Amniotic epithelial cell (primary cell): ENCODE measurements at regions not wholly inside any gene's neighbourhood (a gene's known extent, or its start where the extent isn't known, plus 50 kb on each side); places are given as distances from the start of the nearest gene placed in this dataset.
A peak's percentile ranks its signal among the peaks of the same experiment; 100 is the strongest.

Experiments used
- DNase-seq: peaks from one replicate; pipeline ENCODE4 v3.0.0-alpha.2; 2010; ENCODE audit warnings: low read depth

DNA sequence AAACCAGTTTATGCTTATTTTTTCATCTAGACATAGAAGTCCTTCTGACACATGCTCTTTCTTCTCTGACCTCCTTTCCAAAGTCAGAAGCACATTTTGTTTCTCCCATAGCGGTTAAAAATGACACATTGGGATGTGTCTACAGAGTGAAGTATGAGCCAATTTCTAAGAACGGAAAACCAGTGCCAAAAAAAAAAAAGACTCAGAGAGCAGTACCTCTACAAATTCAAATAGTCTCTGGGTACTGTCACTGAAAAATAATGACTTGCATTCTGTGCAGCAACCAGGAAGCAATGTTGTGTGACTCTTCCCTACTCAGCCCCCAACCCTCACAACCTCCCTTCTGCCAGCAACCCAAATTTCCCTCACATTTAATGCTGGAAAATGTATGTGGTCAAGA, 145.5 kb upstream of the PMFBP1 start:
- DNase-seq = peak; percentile 60

DNA sequence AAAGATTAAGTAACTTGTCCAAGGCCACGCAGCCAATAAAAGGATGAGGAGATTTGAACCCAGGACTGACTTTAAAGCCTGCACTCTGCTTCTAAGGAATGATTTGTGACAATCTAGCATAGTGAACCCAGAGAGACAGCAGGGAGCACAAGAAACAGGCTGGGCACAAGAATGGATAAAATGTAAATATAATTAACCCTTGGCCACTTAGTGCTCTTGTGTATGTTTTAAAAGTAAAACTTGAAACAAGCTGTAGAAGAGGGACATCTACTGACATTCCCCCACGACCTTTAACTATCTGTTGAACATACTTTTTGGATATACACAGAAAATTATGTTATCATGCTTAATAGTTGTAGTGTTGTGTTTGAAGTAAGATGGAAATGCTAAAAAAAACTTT, 141.9 kb upstream of the PMFBP1 start:
- DNase-seq = no peak

DNA sequence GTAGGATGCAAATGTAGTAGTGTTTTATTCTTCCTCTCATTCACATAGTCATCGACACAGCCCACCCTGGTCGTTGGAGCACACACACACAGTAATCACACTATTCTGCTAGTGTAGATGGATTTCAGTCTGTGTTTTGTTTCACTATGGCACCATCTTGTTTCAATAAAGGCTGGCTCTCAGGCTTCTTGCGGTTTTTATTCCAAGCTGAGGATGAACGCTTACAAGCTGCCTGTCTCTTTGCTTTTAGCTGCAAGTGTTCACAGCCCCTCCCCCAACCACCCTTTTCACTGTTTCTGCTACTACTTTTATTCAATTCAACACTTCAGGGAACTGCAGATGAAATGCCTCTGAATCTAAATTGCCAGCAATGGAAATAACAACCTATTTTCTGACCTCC, 140.9 kb upstream of the PMFBP1 start:
- DNase-seq = peak; percentile 12

DNA sequence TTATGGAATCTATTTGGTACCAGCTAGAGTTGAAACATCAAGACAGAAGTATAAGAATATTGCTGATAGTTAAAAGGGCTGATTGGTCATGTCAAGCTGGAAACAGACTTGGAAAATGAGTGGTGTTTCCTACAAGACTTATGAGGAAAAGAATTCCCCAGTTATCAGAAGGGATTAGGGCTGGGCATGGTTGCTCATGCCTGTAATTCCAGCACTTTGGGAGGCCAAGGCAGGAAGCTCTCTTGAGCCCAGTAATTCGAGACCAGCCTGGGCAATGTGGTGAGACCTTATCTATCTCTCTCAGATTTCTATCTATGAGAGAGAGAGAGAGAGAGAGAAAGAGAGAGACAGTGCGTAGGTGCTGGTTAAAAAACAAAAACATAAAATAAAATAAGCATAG, 139.5 kb upstream of the PMFBP1 start:
- DNase-seq = peak; percentile 95

DNA sequence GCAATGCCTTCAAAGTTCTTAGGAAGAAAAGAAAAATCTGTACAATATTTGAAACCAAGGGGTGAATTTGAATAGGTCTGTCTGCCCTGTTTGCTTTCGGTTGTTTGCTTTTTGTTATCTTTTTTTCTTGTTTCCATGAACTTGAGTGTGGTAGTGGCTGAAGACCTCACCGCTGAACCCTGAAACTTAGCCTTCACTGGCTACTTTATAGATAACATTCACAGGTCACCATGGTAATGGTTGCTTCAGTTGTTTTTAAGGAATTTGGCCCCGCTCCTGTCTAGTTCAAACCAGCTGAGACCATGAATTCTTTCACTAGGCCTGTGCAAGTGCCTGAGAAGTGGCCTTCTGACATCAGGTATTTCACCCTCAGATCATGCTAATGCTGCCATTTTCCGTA, 137.0 kb upstream of the PMFBP1 start:
- DNase-seq = no peak

DNA sequence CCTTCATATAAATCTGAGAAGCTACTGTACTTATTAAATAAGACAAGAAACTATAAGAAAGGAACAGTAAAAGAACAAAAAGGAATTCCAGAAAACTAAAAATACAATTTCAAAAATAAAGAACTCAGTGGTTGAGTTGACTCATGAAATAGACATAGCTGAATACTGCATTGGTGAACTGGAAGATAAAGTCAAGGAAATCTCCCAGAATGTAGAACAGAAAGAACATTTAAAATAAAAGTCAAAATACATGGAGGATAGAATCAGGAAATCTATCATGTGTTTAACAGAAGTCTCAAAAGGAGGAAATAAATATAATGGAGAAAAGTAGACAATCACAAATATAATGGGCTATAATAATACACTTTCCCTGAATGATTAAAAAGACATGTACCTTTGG, 136.4 kb upstream of the PMFBP1 start:
- DNase-seq = no peak

DNA sequence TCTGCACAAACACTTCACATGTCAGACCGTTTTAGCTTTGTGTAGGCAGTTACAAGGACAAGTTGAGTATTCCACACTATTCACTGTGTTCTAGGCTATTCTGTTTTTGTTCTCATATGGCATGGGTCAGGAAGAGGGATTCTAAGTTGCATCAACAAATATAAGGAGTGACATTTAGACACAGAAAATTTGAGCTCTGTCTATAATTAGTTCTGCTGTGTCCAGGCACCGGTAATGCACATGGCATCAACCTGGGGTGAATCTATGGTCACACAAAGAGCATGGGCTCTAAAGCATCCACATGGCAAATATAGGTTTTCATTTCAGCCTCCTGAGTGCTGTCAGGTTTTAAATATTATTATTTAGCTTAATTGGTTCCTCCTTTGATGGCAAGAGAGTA, 130.4 kb upstream of the PMFBP1 start:
- no peak for DNase-seq

DNA sequence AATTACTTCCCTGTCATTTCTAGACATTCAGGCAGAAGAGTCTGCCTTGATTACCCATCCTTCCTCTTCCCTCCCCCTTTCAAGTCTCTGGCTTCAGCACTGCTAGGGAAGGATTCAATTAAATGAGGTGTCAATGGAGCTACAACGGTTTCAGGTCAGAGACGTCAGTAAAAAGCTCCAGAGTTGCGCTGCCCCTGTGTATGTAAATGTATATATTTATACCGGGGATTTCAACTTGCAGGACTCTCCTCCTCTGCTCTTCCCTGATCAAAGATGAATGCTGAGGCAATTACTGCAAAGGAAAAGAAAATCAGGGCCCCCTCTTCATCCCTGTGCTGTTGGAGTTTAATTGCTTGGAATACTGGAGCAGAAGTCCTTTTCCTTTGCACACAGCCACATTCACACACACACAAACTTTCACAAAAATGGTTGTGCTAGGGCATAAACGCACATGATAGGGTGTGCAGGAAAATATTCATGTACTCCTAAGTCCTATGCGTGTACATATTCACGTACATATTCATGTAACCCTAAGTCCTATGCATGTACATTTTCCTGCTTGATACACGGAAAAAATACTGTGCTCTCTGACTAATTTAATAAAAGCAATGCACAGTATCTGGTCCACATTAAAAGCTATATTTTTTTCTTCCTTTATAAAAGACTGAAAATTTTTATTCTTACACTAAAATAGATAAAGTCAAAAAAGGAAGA, 129.7 kb upstream of the PMFBP1 start:
- no peak for DNase-seq

DNA sequence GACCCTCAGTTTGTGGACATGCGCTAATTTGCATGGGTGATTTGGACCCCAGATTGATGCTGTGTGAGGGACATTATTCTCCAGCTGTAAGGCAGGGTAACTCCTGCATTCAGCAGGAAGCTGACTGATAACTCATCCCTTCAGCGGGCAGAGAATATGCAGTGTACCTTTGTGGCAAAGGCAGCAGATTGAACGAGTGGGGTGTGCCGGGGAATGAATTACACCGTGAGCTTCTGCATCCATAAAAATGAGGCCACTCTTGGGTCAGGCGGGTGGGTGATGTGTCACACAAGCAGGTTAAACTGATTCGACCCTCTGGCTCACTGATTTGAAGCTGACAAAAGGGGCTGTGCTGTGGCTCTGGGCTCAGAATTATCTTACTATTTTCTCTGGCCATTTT, 128.9 kb upstream of the PMFBP1 start:
- peak; percentile 29 for DNase-seq

DNA sequence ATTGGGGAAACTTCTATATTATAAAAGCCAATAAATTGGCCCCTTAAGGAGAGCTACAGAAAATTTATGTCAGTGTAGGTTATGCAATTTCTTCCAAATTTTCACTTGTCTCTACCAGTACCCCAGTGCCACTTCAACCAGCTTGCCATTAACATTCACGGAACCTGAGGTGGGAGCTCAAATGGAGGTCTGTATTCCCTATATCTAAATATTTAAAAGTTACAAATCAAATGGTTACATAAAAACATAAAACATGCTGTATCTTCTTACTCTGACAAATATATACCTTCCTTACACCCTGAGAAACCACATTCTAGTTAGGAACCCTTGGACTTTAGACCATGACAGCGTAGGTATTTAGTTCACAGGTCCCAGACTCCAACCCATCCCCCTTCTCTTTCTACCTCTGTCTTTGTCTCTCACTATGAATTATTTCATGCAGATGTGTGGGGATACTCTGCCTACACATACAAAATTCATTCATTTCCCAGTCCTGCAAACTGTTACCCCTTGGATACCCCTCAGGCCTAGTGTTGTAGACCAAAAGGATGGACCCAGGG, 127.8 kb upstream of the PMFBP1 start:
- DNase-seq = no peak

DNA sequence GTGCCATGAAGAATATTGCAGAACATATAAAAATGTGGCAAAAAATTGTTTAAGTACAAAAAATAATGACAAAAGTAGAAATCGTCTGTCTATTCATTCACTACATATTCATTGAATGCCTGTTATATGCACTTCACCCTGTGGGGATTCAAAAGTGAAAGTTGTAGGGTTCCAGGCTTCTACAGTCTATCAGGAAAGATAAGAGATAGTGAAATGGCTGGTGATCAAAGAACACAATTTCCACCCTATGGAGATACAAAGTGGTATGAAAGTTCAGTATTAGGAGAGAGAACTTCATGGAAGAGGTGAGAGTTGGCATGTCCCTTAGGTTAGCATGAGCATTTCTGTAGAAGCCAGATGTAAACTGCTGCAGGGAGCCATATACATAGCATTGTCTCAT, 127.0 kb upstream of the PMFBP1 start:
- no peak for DNase-seq

DNA sequence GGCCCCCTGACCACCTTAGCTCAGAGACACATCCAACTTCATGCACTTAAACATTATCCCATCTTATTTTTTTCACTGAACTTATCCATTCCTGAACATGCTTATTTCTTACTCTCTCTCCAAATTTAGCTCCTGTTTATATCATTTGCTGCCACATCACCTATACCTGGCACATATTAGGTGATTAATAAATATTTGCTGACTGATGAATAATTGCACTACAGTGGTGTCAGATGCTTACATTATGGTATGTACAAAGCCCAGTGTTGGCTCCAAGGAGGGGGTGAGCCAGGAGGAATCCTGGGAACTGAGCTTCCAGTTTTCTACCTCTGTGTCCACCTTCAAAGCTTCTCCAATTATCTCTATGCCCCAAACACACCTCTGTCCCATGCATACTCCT, 124.0 kb upstream of the PMFBP1 start:
- no peak for DNase-seq

DNA sequence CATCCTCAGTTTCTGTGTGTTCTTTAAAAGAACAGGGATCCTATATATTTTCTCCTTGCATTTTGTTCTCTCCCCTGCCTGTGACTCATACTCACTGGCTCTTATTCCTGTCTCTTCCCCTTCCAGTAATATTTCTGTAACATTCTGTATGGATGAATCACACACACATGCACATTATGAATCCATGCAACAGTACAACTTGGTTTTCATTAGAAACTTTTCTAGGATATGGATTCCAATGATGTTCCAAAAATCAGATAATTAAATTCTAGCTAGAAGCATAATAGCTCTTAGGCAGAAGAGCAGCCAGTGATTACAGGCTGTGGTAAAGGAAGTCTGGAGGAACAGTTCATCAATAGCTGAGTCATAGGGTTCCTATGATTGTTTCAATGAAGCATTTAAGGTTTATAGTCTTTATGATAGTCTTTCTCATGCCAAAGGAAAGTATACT, 119.6 kb upstream of the PMFBP1 start:
- peak; percentile 94 for DNase-seq

DNA sequence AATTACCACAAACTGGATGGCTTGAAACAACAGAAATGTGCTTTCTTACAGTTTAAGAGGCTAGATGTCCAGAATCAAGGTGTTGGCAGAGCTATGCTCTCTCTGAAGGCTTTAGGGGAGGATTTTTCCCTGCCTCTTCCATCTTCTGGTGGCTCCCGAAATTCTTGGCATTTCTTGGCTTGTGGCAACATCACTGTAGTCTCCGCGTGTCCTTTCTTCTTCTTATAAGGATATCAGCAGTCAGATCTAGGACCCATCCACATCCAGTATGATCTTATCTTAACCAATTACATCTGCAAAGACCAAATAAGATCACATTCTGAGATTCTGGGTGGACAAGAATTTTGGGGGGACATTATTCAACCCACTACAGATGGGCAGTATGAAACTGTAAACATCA, 119.2 kb upstream of the PMFBP1 start:
- peak; percentile 49 for DNase-seq

DNA sequence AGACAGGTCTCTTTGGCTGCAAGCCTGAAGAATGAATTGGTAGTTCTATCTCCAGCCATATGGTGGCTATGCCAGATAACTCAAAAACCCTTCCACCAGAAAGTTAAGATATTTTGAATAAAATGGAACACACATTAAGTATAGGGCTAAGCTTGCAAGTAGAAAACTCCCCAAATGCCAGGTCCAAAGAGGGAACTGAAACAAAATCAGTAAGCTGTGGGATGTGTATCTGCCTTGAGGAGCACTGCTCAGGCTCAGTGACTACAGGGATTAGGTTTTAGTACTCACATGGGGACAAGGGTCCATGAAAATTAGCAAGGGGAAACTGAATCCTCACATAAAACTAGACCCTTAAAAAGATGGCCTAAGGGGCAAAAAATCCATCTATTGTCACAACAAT, 115.7 kb upstream of the PMFBP1 start:
- DNase-seq = no peak

DNA sequence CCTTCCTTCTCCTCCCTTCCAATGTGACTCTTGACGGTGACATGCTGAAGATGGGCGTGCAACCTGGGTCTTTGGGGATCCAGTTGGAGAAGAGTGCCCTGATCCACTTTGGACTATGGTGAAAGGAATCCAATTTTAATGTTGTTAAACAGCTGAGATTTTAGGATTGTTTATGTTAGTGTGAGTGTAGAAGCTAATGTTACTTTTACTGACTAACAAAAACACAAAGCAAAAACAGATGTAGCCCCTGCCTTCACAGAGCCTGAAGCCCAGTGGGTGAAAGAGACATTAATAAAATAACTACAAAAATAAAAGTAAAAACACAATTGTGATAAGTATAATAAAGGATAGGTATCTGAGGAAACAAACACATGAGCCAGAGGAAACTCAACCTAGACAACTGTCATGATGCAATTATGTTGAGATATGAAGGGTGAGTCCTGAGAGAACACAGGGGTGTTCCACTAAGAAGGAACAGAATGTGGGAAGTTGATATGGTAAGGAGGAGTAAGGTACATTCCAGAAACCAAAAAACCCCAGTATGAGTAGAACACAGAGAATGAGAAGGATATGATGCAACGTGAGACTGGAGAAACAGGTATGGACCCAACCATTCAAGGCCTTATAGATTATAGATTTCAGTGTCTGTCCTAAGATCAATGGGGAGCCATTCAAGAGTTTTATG, 115.1 kb upstream of the PMFBP1 start:
- peak; percentile 19 for DNase-seq

DNA sequence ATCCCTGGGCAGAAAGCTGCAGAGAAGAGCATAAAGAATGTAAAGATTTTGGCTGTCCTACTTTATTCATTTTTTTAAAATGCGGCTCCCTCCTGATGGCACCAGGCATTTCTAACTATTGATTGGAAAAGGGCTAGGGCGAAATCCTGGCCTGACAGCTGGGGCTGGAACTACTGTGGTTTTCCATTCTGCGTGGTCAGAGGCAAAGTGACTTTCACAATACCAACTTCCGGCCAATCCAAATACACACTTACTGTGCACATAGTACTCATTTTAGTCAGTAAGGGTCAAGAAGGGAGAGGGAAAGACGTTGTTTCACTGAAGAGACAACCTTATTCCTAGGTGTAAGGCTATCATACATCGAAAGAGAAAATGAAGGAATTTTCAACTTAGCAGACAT, 113.8 kb upstream of the PMFBP1 start:
- DNase-seq = peak; percentile 28

DNA sequence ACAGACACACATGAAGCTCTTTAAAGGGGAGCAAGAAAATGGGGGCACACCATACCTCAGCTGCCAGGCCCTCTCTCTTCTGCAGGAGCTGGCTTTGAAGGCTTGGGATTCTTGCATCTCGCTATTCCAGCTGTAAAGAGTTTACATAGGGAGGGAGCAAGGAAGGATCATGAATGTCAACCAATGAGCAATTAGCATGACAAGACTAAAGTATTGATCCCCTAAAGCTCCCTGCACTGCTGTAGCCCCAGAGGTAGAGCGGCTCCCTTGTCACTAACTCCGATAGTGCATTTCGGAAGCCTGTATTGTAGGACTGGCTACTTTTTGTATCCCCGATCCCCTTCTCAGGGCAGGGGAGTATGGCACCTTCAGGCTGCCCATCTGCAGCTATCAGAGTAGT, 113.4 kb upstream of the PMFBP1 start:
- DNase-seq = no peak

DNA sequence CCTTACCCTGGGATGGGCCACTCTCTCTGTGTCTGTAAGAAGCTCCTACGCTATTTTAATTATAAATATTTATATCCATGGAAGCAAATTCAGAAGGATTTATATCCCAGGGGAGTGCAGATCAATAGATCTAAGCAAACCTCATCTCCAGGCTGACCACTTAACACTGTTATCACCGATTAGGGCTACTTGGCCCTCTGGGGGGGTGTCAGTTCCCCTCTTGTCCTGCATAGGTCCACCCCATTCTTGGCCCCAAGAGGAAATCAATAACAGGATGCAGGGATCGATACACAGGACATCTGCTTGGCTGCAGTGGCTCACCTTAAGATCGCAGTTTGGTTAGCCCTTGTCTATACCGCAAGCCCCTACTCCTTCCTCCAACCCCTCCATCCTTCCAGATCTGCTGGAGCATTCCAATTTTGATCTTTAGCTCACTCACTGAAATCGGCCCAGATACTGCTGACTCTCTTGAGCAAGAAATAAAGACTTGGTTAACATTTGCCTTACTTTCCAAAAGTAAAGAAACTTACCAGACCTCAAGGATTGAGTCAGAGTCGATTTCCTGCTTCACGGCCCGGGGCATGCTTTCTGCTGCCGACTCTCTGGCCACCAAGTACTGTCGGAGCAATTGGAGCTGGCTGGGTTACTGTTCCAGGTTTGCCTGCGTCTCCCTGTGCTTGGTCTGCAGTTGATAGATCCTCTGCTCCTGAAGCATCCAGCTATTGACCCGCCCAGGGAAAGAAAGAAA, 112.3 kb upstream of the PMFBP1 start:
- DNase-seq = no peak

DNA sequence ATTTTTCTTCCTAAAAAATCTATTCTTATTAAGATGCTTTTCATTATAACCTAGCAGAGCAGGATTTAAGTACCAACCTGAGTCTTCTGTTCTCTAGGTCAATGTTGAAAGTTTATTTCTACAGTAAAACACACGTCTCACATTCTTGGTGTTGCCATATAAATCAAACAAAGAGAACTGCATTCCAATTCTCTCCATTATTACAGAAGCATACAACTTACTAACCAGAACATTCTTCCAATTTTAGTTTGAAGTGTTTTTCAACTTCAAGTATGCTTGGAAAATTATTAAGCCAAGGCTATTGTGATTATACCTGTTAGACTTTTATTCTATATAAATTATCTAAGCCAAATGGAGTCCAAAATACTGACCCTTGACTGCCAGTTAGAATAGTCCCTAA, 110.4 kb upstream of the PMFBP1 start:
- DNase-seq = peak; percentile 16

DNA sequence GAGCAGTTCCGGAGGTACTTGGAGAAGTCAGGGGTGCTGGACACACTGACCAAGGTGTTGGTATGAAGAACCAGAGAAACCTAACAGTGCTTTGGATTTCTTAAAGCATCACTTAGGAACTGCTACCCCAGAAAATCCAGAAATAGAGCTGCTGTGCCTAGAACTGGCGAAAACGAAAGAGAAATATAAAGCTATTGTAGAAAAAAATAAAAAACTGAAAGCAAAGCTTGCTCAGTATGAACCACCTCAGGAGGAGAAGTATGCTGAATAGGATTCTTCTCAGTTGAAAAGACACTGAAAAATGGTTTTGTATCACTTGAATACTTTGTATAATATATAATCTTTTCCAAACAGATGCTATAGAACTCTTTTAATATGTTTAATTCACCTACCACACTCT, 106.3 kb upstream of the PMFBP1 start:
- no peak for DNase-seq

DNA sequence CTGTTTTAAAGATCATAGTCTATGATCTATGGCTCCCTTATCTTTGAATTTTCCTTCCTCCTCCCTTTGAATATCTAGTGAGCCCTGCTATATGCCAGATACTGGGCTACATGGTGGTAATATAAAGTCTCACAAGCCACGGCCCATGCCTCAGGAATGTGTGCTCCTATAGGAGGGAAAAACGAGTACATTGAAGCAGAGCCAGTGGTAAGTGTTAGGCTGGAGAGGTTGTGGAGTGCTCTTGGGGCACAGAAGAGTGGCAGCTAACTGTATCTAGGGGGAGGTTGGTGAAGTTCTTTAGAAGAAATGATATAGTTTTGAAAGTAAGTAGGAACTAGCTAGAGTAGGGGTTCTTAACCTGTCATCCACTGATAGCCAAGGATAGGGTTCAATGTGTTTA, 105.8 kb upstream of the PMFBP1 start:
- no peak for DNase-seq

DNA sequence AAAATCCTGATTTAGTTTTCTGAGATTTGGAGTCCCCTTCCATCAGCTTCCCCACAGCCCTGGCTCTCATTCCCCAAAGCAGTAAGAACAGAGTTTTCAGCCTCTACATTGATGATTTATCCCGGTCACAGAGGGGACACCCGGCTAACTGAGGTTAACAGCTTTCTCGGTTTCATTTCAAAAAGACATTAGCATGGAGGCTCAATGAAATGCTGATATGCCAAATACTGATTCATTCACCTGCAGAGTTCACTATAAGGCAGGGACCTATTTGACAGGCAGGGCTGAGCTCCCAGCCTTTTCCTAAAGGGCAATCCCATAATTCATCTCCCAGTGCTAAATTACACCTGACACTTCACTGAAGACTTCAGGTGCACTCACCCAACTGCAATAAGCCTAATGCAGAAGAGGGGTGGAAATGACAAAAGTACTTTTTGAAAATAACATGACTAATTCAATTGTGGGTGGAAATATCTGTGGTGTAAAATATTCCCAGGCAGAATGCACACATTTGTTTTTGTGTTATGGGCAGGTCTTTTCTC, 99.8 kb upstream of the PMFBP1 start:
- no peak for DNase-seq
